GM18909 (cell line): ENCODE measurements at regions not wholly inside any gene's neighbourhood (a gene's known extent, or its start where the extent isn't known, plus 50 kb on each side); places are given as distances from the start of the nearest gene placed in this dataset.

ENCODE experiments used
- ATAC-seq: cut with Tn5 transposase; IDR thresholded peaks from one replicate; pipeline ENCODE4 v1.9.1; 2021; ENCODE audit warnings: mild to moderate bottlenecking; ENCODE audit not compliant: unreplicated experiment, poor library complexity

- ATAC-seq = no peak
Observed at GRCh38 chr1:68294367-68295066, 62.2 kb upstream of the WLS start.

GRCh38 chr1:68293609-68294366 is 61.5 kb upstream of the WLS start:
- no peak for ATAC-seq

DNA sequence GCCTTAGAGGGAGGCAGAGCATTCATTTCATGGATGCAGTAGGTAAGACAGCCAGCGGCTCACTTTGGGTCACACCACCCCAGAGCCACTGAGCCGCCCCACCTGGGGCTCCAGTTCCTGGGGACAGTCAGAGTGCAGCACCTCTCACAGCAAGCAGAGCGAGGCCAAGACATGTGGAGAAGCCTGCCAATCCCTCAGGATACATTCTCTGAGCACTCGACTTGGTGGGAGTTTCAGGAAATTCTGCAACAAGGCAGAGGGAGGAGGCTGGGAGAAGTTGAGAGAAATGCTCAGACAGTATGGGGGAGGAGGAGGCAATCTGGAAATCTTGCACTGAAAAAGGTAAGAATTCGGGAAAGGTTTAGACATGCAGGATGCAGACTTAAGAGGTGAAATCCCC is 60.8 kb upstream of the WLS start:
- no peak for ATAC-seq

DNA sequence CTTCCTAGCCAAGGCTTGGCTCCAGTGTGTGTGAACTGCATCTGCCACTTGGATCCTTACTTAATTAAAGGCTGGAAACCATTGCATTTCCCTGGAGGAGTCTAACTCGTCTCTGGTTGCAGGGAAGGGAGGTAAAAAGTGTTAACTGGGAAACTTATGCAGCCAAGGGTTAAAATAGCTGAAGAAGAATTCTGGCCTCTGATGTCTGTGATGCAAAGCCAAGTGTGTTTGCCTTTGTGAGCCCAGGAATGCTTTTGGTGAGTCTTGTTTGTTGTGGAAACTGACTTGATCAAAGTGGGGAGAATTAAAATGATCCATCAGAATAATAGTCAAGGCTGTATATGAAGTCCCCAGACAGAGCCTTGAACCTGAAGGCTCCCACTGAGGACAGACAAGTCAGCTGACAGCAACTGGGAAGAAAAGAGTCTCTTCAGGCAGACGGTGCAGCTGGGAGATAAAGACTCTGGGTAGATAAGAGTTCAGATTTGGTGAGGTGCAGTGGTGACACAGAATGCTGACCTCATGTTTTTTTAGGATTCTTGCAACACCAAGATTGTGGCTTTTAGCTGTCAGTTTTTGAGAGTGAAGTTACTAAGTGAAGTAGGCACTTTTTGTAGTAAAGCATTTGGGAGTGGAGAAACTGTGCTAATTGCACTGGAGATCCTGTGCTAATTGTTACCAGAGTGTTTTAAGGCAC is 59.5 kb upstream of the WLS start:
- no peak for ATAC-seq

DNA sequence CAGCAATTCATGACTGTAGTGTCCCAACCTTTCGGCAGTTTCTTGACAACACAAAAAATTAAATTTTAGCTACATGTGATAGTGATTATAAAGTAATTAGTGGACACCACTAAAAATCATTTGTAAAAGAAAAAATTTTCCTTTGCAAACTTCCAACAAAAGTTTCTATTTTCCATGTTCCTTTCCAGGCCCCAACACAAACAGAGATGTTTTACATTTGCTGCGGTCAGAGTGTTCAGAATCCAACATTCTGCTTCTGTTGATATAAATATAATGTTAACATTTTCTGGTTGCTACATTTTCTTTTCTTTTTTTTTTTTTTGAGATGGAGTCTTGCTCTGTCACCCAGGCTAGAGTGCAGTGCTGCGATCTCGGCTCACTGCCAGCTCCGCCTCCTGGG is 54.9 kb upstream of the WLS start:
- no peak for ATAC-seq

GRCh38 chr1:68285046-68285445 is 52.7 kb upstream of the WLS start:
- no peak for ATAC-seq

- no peak for ATAC-seq
Observed at GRCh38 chr1:68281946-68282615, 49.8 kb upstream of the WLS start.
